Endothelial cell of umbilical vein (primary cell): ENCODE measurements at regions not wholly inside any gene's neighbourhood (a gene's known extent, or its start where the extent isn't known, plus 50 kb on each side); places are given as distances from the start of the nearest gene placed in this dataset.

Source experiments
- BruUV-seq: library from RNA; stranded (reverse); fragments of 400-500 nt; replicated peaks from 2 replicates; lab custom pipeline; 2021; lab: Mats Ljungman, UMichigan
- CTCF ChIA-PET: fragments of 300-600, 350-600 bp; sonication (Branson Sonifier 250); formaldehyde crosslinking; loops from one replicate; lab custom pipeline; 2021; ENCODE audit warnings: antibody characterized with exemption, inconsistent platforms; lab: Charles Lee
- POLR2A ChIA-PET: fragments of 300-600, 350-600 bp; sonication (Branson Sonifier 250); formaldehyde crosslinking; loops from one replicate; lab custom pipeline; 2021; ENCODE audit warnings: antibody characterized with exemption, inconsistent platforms; lab: Charles Lee
- DNase-seq: peaks from one replicate; pipeline ENCODE4 v3.0.0-alpha.2; 2011; ENCODE audit warnings: low read depth, low spot score
- FAIRE-seq: peaks from 2 replicates; lab custom pipeline; 2011; peaks lifted over from hg19 to GRCh38; lab: Jason Lieb, UNC
- H2AFZ ChIP-seq: 2 replicates; pipeline ENCODE4 v1.6.0; 2012; ENCODE audit warnings: low read depth, low read length, control low read depth, inconsistent platforms
- H3K27ac ChIP-seq: 2 replicates; pipeline ENCODE4 v1.5.1; 2011; ENCODE audit warnings: low read depth, mild to moderate bottlenecking, control low read depth, low read length, moderate library complexity; ENCODE audit not compliant: insufficient read depth
- H3K27me3 ChIP-seq, 2 experiments: 2 replicates each; pipeline versions ENCODE4 v1.6.0 to v1.6.1; 2011; ENCODE audit warnings: low read length in 2 of 2, mixed read lengths in 1 of 2; ENCODE audit not compliant: control insufficient read depth in 2 of 2, insufficient read depth in 2 of 2
- H3K36me3 ChIP-seq, 2 experiments: 2 replicates in 1 of 2; 3 replicates in 1 of 2; pipeline ENCODE4 v1.5.1; 2011; ENCODE audit warnings: low read length in 2 of 2, mild to moderate bottlenecking in 1 of 2, moderate library complexity in 1 of 2; ENCODE audit not compliant: control insufficient read depth in 2 of 2, insufficient read depth in 2 of 2; ENCODE audit errors: extremely low read depth in 1 of 2
- H3K4me1 ChIP-seq: 3 replicates; pipeline ENCODE4 v1.5.1; 2011; ENCODE audit warnings: mild to moderate bottlenecking, low read length; ENCODE audit not compliant: control insufficient read depth, insufficient read depth; ENCODE audit errors: extremely low read depth
- H3K4me2 ChIP-seq: 2 replicates; pipeline ENCODE4 v1.6.1; 2011; ENCODE audit warnings: low read length, control low read depth, mixed read lengths; ENCODE audit not compliant: insufficient read depth
- H3K4me3 ChIP-seq, 3 experiments: fragments of 200-600 bp in 1 of 3; sonication (generic), shearing (Covaris generic) in 1 of 3; replicated peaks in 1 of 3; 2 replicates each; pipeline ENCODE4 v1.5.1; 2011 to 2016; ENCODE audit warnings: control low read depth in 3 of 3, low read length in 3 of 3, mild to moderate bottlenecking in 2 of 3, inconsistent platforms in 1 of 3, low read depth in 1 of 3, moderate library complexity in 1 of 3; ENCODE audit not compliant: insufficient read depth in 1 of 3
- H3K79me2 ChIP-seq: 2 replicates; pipeline ENCODE4 v1.6.0; 2012; ENCODE audit warnings: low read length, inconsistent platforms; ENCODE audit not compliant: control insufficient read depth, insufficient read depth
- H3K9ac ChIP-seq: replicated peaks from 2 replicates; pipeline ENCODE3; 2011; ENCODE audit warnings: low read length, control low read depth; ENCODE audit not compliant: insufficient read depth; ENCODE audit errors: extremely low read depth
- H3K9me1 ChIP-seq: replicated peaks from 3 replicates; pipeline ENCODE4 v1.6.0; 2011; ENCODE audit warnings: mild to moderate bottlenecking, low read length; ENCODE audit not compliant: control insufficient read depth, insufficient read depth; ENCODE audit errors: extremely low read depth
- H3K9me3 ChIP-seq: replicated peaks from 2 replicates; pipeline ENCODE4 v1.5.1; 2012; ENCODE audit warnings: low read length, inconsistent platforms; ENCODE audit not compliant: control insufficient read depth, insufficient read depth
- H4K20me1 ChIP-seq: replicated peaks from 2 replicates; pipeline ENCODE3; 2011; ENCODE audit warnings: mild to moderate bottlenecking, low read length; ENCODE audit not compliant: control insufficient read depth, insufficient read depth; ENCODE audit errors: extremely low read depth
- EZH2 ChIP-seq: IDR thresholded peaks from 2 replicates; pipeline ENCODE4 v1.6.1; 2012; ENCODE audit warnings: borderline replicate concordance, low read depth, mild to moderate bottlenecking, moderate library complexity, low read length, inconsistent platforms; ENCODE audit not compliant: severe bottlenecking
- FOS ChIP-seq: IDR thresholded peaks from 2 replicates; pipeline ENCODE4 v1.6.1; 2011; ENCODE audit warnings: mild to moderate bottlenecking, low read length, moderate library complexity, borderline replicate concordance; ENCODE audit not compliant: insufficient read depth
- GATA2 ChIP-seq: IDR thresholded peaks from 2 replicates; pipeline ENCODE4 v1.7.0; 2011; ENCODE audit warnings: low read depth, mild to moderate bottlenecking, moderate library complexity, mixed read lengths, low read length; ENCODE audit not compliant: insufficient read length, insufficient read depth
- JUN ChIP-seq: IDR thresholded peaks from 2 replicates; pipeline ENCODE4 v1.6.1; 2011; ENCODE audit warnings: borderline replicate concordance, low read depth; ENCODE audit not compliant: insufficient read length, insufficient read depth
- MYC ChIP-seq: IDR thresholded peaks from one replicate; pipeline ENCODE4 v1.6.1; 2011; ENCODE audit warnings: mild to moderate bottlenecking, low read depth, low read length
- POLR2A ChIP-seq: IDR thresholded peaks from 2 replicates; pipeline ENCODE4 v1.6.1; 2012; ENCODE audit warnings: low read depth, mild to moderate bottlenecking, control low read depth, low read length
- POLR2AphosphoS5 ChIP-seq: IDR thresholded peaks from 2 replicates; pipeline ENCODE4 v1.6.1; 2012; ENCODE audit warnings: low read depth, mild to moderate bottlenecking, control low read depth, low read length, moderate library complexity; ENCODE audit not compliant: insufficient read depth
- dilution Hi-C: fragments of 300-500 bp; cut with MboI; formaldehyde crosslinking; loops from one replicate; pipeline ENCODE4 v1.15.0; 2019; ENCODE audit warnings: low sequenced_read_pairs; ENCODE audit not compliant: extremely low pct_ligation_motif_present
- intact Hi-C: fragments of 100-400 bp; cut with micrococcal nuclease; formaldehyde crosslinking; loops from one replicate; pipeline ENCODE4 v1.10.0; 2022
- TF ChIP-seq, protein P1 (sequence below): IDR thresholded peaks from 2 replicates; pipeline ENCODE4 v1.6.1; 2011; ENCODE audit not compliant: insufficient read depth, insufficient read length
- TF ChIP-seq, protein P2 (sequence below), 2 donors: IDR thresholded peaks; 1 replicate in 1 of 2; 2 replicates in 1 of 2; pipeline ENCODE4 v1.5.1; 2011; ENCODE audit warnings: low read length in 2 of 2, mild to moderate bottlenecking in 2 of 2, moderate library complexity in 2 of 2, control low read depth in 1 of 2, inconsistent platforms in 1 of 2, low read depth in 1 of 2; ENCODE audit not compliant: insufficient read depth in 1 of 2; ENCODE audit errors: extremely low read depth in 1 of 2

DNA sequence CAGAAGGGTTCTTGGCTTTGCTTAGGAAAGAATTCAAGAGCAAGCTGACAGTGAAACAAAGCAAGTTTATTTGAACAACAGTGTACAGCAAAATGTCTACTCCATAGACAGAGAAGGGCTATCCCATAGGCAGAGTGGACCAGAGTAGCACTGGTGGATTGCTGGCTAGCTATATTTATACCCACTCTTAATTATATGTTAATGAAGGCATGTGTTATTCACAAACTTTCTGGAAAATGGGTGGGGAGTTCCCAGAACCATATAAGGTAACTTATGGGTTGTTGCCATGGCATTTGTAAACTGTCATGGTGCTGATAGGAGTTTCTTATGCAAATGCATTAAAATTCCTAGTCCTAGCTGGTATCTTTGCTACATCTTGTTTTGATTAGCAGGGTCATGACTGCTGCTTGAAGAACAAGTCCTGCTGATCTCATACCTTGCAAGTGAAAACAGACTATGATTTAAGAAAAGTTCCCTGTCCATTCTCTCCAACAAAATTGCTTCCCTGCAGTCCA, 330.5 kb downstream of the BUD13 start:
- no peak overlapping the region for H3K27ac ChIP-seq
- peaks cover 2 to 8% of the 10 kb centered on the region in 2 experiments for H3K27me3 ChIP-seq
- DNase-seq (no peak), FAIRE-seq (no peak)
- intact Hi-C loops (no loop called here), dilution Hi-C loops (no loop called here)
- no peaks in the 10 kb centered on the region for H3K79me2 ChIP-seq
- H3K4me3 ChIP-seq = no peak overlapping the region
- H3K9ac ChIP-seq = no peak overlapping the region
- H4K20me1 ChIP-seq = no peaks in the 10 kb centered on the region
- CTCF ChIA-PET = interaction anchor here (1.7 kb wide), 1 partner anchor 84 kb away, joined by 6 read pairs; no protein-coding TSS in a partner anchor
- no peak overlapping the region for H3K4me2 ChIP-seq
- H2AFZ ChIP-seq = no peak overlapping the region
- no peaks in the 10 kb centered on the region for H3K36me3 ChIP-seq
- BruUV-seq = no TSS peak
- TF ChIP-seq GATA2 (no peak), EZH2 (no peak), FOS (no peak), POLR2AphosphoS5 (no peak), MYC (no peak), POLR2A (no peak), JUN (no peak)
- TF ChIP-seq, protein P1, sequence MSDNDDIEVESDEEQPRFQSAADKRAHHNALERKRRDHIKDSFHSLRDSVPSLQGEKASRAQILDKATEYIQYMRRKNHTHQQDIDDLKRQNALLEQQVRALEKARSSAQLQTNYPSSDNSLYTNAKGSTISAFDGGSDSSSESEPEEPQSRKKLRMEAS = no peak
- TF ChIP-seq, protein P2, sequence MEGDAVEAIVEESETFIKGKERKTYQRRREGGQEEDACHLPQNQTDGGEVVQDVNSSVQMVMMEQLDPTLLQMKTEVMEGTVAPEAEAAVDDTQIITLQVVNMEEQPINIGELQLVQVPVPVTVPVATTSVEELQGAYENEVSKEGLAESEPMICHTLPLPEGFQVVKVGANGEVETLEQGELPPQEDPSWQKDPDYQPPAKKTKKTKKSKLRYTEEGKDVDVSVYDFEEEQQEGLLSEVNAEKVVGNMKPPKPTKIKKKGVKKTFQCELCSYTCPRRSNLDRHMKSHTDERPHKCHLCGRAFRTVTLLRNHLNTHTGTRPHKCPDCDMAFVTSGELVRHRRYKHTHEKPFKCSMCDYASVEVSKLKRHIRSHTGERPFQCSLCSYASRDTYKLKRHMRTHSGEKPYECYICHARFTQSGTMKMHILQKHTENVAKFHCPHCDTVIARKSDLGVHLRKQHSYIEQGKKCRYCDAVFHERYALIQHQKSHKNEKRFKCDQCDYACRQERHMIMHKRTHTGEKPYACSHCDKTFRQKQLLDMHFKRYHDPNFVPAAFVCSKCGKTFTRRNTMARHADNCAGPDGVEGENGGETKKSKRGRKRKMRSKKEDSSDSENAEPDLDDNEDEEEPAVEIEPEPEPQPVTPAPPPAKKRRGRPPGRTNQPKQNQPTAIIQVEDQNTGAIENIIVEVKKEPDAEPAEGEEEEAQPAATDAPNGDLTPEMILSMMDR (IDR thresholded peaks at IDR 0.05; ENCODE audit: extremely low read depth in 1 of 2, insufficient read depth in 1 of 2, low read depth in 1 of 2, low read length in 2 of 2) = no peak
- POLR2A ChIA-PET = no interaction called here
- H3K9me3 ChIP-seq = no peaks in the 10 kb centered on the region
- no peaks in the 10 kb centered on the region for H3K4me1 ChIP-seq
- H3K9me1 ChIP-seq = no peaks in the 10 kb centered on the region
